B cell (primary cell): ENCODE measurements at regions not wholly inside any gene's neighbourhood (a gene's known extent, or its start where the extent isn't known, plus 50 kb on each side); places are given as distances from the start of the nearest gene placed in this dataset.

Source experiments
- ATAC-seq: fragments of 200-7000 bp; cut with Tn5 transposase; one replicate; pipeline ENCODE4 v1.10.0; 2021; ENCODE audit warnings: low read depth, mild to moderate bottlenecking, moderate number of reproducible peaks, moderate library complexity
- CTCF ChIA-PET: fragments of 350-600 bp; sonication (Branson Sonifier 250); formaldehyde crosslinking; loops from one replicate; lab custom pipeline; 2021; ENCODE audit warnings: antibody characterized with exemption, inconsistent platforms; lab: Charles Lee
- POLR2A ChIA-PET: fragments of 350-600 bp; sonication (Branson Sonifier 250); formaldehyde crosslinking; loops from one replicate; lab custom pipeline; 2021; ENCODE audit warnings: antibody characterized with exemption; lab: Charles Lee
- DNase-seq: peaks from one replicate; pipeline ENCODE4 v3.0.0; 2013
- H2AFZ ChIP-seq: 2 replicates; pipeline ENCODE4 v1.6.1; 2012; ENCODE audit warnings: mild to moderate bottlenecking, low read depth, low read length; ENCODE audit not compliant: insufficient read depth, poor library complexity, severe bottlenecking
- H3K27ac ChIP-seq, 2 donors: 1 replicate in 1 of 2; 2 replicates in 1 of 2; pipeline ENCODE4 v1.5.1; 2012 to 2013; ENCODE audit warnings: low read length in 2 of 2, mild to moderate bottlenecking in 2 of 2, moderate library complexity in 1 of 2
- H3K27me3 ChIP-seq, 4 experiments: fragments of 200-600 bp in 1 of 4; sonication (generic) in 1 of 4; replicated peaks in 1 of 4; 1 replicate in 2 of 4; 2 replicates in 2 of 4; pipeline versions ENCODE4 v1.6.1 to v1.7.0; 2013 to 2016; ENCODE audit warnings: low read length in 3 of 4, mild to moderate bottlenecking in 2 of 4, mixed read lengths in 1 of 4, moderate library complexity in 1 of 4; ENCODE audit not compliant: insufficient read depth in 4 of 4, control insufficient read depth in 3 of 4; ENCODE audit errors: control extremely low read depth in 1 of 4
- H3K36me3 ChIP-seq, 2 experiments: replicated peaks in 1 of 2; 1 replicate in 1 of 2; 2 replicates in 1 of 2; pipeline versions ENCODE4 v1.6.1 to v1.7.1; 2013; ENCODE audit warnings: low read length in 1 of 2; ENCODE audit not compliant: insufficient read depth in 2 of 2, control insufficient read depth in 1 of 2; ENCODE audit errors: control extremely low read depth in 1 of 2, extremely low read depth in 1 of 2
- H3K4me1 ChIP-seq, 2 donors: fragments of 200-600 bp in 1 of 2; sonication (generic) in 1 of 2; 1 replicate in 1 of 2; 2 replicates in 1 of 2; pipeline versions ENCODE4 v1.5.1 to v1.6.1; 2013 to 2017; ENCODE audit warnings: low read length in 2 of 2; ENCODE audit not compliant: control insufficient read depth in 2 of 2, insufficient read depth in 2 of 2
- H3K4me2 ChIP-seq: replicated peaks from 2 replicates; pipeline ENCODE3; 2012; ENCODE audit warnings: mild to moderate bottlenecking, low read depth, low read length; ENCODE audit not compliant: poor library complexity, severe bottlenecking
- H3K4me3 ChIP-seq, 5 experiments: fragments of 200-600 bp in 1 of 5; sonication (generic) in 1 of 5; 1 replicate in 3 of 5; 2 replicates in 2 of 5; pipeline versions ENCODE4 v1.5.1 to v1.7.0; 2011 to 2016; ENCODE audit warnings: low read length in 4 of 5, mild to moderate bottlenecking in 4 of 5, low read depth in 2 of 5, control low read depth in 1 of 5, moderate library complexity in 1 of 5; ENCODE audit not compliant: insufficient read depth in 1 of 5; ENCODE audit errors: control extremely low read depth in 1 of 5, extremely low read depth in 1 of 5
- H3K79me2 ChIP-seq: fragments of 200-600 bp; sonication (generic); one replicate; pipeline ENCODE4 v1.6.0; 2016; ENCODE audit warnings: low read length; ENCODE audit not compliant: control insufficient read depth, insufficient read depth
- H3K9ac ChIP-seq: fragments of 200-600 bp; sonication (generic); 2 replicates; pipeline ENCODE4 v1.6.1; 2017; ENCODE audit warnings: mild to moderate bottlenecking, low read length, moderate library complexity
- H3K9me3 ChIP-seq, 3 donors: one replicate each; pipeline versions ENCODE4 v1.6.1 to v1.7.1; 2013; ENCODE audit warnings: low read length in 2 of 3; ENCODE audit not compliant: control insufficient read depth in 2 of 3, insufficient read depth in 1 of 3; ENCODE audit errors: control extremely low read depth in 1 of 3
- H4K20me1 ChIP-seq: 2 replicates; pipeline ENCODE4 v1.6.0; 2012; ENCODE audit warnings: mild to moderate bottlenecking, low read length; ENCODE audit not compliant: insufficient read depth, control insufficient read depth, poor library complexity, severe bottlenecking
- H3K27ac Mint-ChIP-seq: one replicate; pipeline ENCODE4 v1.8.0; 2021; ENCODE audit warnings: mixed read lengths
- H3K27me3 Mint-ChIP-seq: one replicate; pipeline ENCODE4 v1.8.0; 2021; ENCODE audit warnings: mixed read lengths
- H3K4me1 Mint-ChIP-seq: one replicate; pipeline ENCODE4 v1.8.0; 2021; ENCODE audit warnings: mixed read lengths
- H3K4me3 Mint-ChIP-seq: one replicate; pipeline ENCODE4 v1.8.0; 2021; ENCODE audit warnings: mixed read lengths
- H3K9me3 Mint-ChIP-seq: one replicate; pipeline ENCODE4 v1.8.0; 2022; ENCODE audit warnings: mixed read lengths; ENCODE audit not compliant: insufficient read depth
- EZH2 ChIP-seq: IDR thresholded peaks from 2 replicates; pipeline ENCODE4 v1.6.1; 2012; ENCODE audit warnings: borderline replicate concordance, low read depth, mild to moderate bottlenecking, moderate library complexity, low read length; ENCODE audit not compliant: insufficient read depth, poor library complexity, severe bottlenecking
- WGBS: methylation state at CpG from one replicate; pipeline ENCODE4 v1.1.5; 2013; ENCODE audit warnings: missing lambda C conversion rate; ENCODE audit not compliant: insufficient coverage; 5-methylcytosine and 5-hydroxymethylcytosine counted together
- intact Hi-C: fragments of 100-400 bp; cut with micrococcal nuclease; formaldehyde crosslinking; loops from one replicate; pipeline ENCODE4 v1.10.0; 2022
- TF ChIP-seq, protein P1 (sequence below): fragments of 200-600 bp; IDR thresholded peaks from one replicate; pipeline ENCODE4 v1.8.0; 2022; ENCODE audit warnings: antibody characterized with exemption, mild to moderate bottlenecking

DNA sequence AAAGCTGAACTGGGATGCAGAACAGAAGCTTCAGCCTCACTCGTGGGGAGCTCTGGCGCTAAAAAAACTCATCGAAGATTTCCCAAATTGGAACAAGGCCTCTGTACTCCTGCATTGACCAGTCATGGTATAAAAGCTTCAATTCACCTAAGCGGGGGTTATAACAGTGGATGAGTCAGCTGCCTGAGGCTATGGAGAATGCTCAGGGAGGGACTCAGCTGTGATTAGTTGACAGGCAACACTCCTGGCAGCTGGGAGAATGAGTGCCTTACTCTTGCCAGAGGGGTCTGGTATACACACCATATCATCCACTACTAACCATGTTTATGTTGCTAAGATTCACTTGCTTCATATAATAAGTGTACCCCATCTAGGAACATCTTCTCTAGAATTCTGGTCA is 350.6 kb upstream of the VRK2 start:
- no peaks in the 10 kb centered on the region for H3K9me3 ChIP-seq
- CTCF ChIA-PET: no interaction called here
- H3K36me3 ChIP-seq: no peaks in the 10 kb centered on the region
- 100% methylated on average over 3 of the region's 4 CpGs for WGBS
- H3K27me3 Mint-ChIP-seq: no peaks in the 10 kb centered on the region
- peaks cover 7% of the 10 kb centered on the region for H3K4me1 Mint-ChIP-seq
- intact Hi-C loops: no loop called here
- no peak overlapping the region for H3K4me3 Mint-ChIP-seq
- no peaks in the 10 kb centered on the region for H3K4me1 ChIP-seq
- no peaks in the 10 kb centered on the region for H4K20me1 ChIP-seq
- no peak overlapping the region for H2AFZ ChIP-seq
- no peak for DNase-seq
- TF ChIP-seq EZH2: no peak
- TF ChIP-seq, protein P1, sequence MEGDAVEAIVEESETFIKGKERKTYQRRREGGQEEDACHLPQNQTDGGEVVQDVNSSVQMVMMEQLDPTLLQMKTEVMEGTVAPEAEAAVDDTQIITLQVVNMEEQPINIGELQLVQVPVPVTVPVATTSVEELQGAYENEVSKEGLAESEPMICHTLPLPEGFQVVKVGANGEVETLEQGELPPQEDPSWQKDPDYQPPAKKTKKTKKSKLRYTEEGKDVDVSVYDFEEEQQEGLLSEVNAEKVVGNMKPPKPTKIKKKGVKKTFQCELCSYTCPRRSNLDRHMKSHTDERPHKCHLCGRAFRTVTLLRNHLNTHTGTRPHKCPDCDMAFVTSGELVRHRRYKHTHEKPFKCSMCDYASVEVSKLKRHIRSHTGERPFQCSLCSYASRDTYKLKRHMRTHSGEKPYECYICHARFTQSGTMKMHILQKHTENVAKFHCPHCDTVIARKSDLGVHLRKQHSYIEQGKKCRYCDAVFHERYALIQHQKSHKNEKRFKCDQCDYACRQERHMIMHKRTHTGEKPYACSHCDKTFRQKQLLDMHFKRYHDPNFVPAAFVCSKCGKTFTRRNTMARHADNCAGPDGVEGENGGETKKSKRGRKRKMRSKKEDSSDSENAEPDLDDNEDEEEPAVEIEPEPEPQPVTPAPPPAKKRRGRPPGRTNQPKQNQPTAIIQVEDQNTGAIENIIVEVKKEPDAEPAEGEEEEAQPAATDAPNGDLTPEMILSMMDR: no peak
- H3K27me3 ChIP-seq: no peaks in the 10 kb centered on the region
- no peak for ATAC-seq
- no peaks in the 10 kb centered on the region for H3K9me3 Mint-ChIP-seq
- POLR2A ChIA-PET: no interaction called here
- no peak overlapping the region for H3K27ac ChIP-seq
- H3K4me2 ChIP-seq: no peak overlapping the region
- no peaks in the 10 kb centered on the region for H3K79me2 ChIP-seq
- no peak overlapping the region for H3K27ac Mint-ChIP-seq
- no peak overlapping the region for H3K4me3 ChIP-seq
- H3K9ac ChIP-seq: no peak overlapping the region

DNA sequence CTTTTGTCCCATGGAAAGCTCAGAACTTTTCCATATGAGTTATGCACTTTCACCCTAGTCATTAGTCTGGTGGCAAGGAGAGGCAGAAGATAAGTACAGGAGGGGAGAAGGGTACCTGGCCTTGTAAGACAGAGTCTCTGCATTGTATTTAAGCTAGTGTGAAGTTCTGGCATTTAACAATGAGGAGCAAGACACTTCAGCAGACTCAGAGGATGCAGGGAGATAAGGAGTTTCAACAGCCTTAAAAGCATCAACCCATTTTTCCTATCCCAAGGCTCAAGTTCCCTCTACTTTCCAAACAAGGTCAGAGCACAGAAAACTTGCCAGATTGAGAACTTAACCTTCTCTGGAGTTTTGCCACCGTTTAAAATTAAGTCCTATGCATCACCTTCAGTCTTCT is 348.2 kb upstream of the VRK2 start:
- Histone ChIP-seq H3K27me3 (no peaks in the 10 kb centered on the region), H3K27ac (no peak overlapping the region), H4K20me1 (no peaks in the 10 kb centered on the region), H3K9ac (no peak overlapping the region), H2AFZ (no peak overlapping the region), H3K4me3 (no peak overlapping the region), H3K4me2 (no peak overlapping the region), H3K36me3 (no peaks in the 10 kb centered on the region), H3K79me2 (no peaks in the 10 kb centered on the region), H3K4me1 (no peaks in the 10 kb centered on the region), H3K9me3 (no peaks in the 10 kb centered on the region)
- no CpG with 5 or more reads among the region's 1 CpG for WGBS
- POLR2A ChIA-PET: no interaction called here
- ATAC-seq (no peak), DNase-seq (no peak)
- no peaks in the 10 kb centered on the region for H3K9me3 Mint-ChIP-seq
- H3K27ac Mint-ChIP-seq: no peak overlapping the region
- H3K4me3 Mint-ChIP-seq: no peak overlapping the region
- intact Hi-C loops: no loop called here
- TF ChIP-seq, protein P1: no peak
- no peak for TF ChIP-seq EZH2
- peaks cover 7% of the 10 kb centered on the region for H3K4me1 Mint-ChIP-seq
- no peaks in the 10 kb centered on the region for H3K27me3 Mint-ChIP-seq
- CTCF ChIA-PET: no interaction called here
